Neuronal stem cell (in vitro differentiated cells): ENCODE measurements at regions not wholly inside any gene's neighbourhood (a gene's known extent, or its start where the extent isn't known, plus 50 kb on each side); places are given as distances from the start of the nearest gene placed in this dataset.
"Not testable (repeated sequence)": the region's sequence is repeated elsewhere in the genome, so short reads cannot be mapped to it uniquely, and the experiment has no call there.

ENCODE experiments used
- DNase-seq: peaks from one replicate; pipeline ENCODE4 v3.0.0-alpha.2; 2013; ENCODE audit warnings: low spot score
- H2AFZ ChIP-seq: one replicate; pipeline ENCODE4 v1.6.1; 2013; ENCODE audit warnings: mild to moderate bottlenecking, low read length, inconsistent platforms
- H2AK5ac ChIP-seq: 2 replicates; pipeline ENCODE4 v1.6.1; 2013; ENCODE audit warnings: low read depth, mild to moderate bottlenecking, inconsistent platforms, low read length, moderate library complexity, mixed read lengths
- H2BK120ac ChIP-seq: 2 replicates; pipeline ENCODE4 v1.6.1; 2013; ENCODE audit warnings: low read depth, mild to moderate bottlenecking, inconsistent platforms, low read length, moderate library complexity, mixed read lengths
- H2BK12ac ChIP-seq: one replicate; pipeline ENCODE4 v1.6.1; 2013; ENCODE audit warnings: low read length, inconsistent platforms
- H2BK15ac ChIP-seq: 2 replicates; pipeline ENCODE4 v1.6.1; 2013; ENCODE audit warnings: mild to moderate bottlenecking, low read length, inconsistent platforms, mixed read lengths
- H2BK5ac ChIP-seq: one replicate; pipeline ENCODE4 v1.6.1; 2013; ENCODE audit warnings: inconsistent platforms, mild to moderate bottlenecking, low read length, moderate library complexity
- H3K14ac ChIP-seq: one replicate; pipeline ENCODE4 v1.6.1; 2013; ENCODE audit warnings: low read length, inconsistent platforms
- H3K18ac ChIP-seq: 2 replicates; pipeline ENCODE4 v1.6.1; 2013; ENCODE audit warnings: low read length, inconsistent platforms
- H3K23ac ChIP-seq: 2 replicates; pipeline ENCODE4 v1.6.1; 2013; ENCODE audit warnings: low read depth, mild to moderate bottlenecking, mixed read lengths, low read length, inconsistent platforms; ENCODE audit not compliant: poor library complexity
- H3K27ac ChIP-seq: replicated peaks from 3 replicates; pipeline ENCODE4 v1.5.1; 2013; ENCODE audit warnings: low read length, inconsistent platforms
- H3K27me3 ChIP-seq, 3 experiments: 2 replicates each; pipeline ENCODE4 v1.6.1; 2013; ENCODE audit warnings: low read length in 3 of 3, mild to moderate bottlenecking in 2 of 3, inconsistent platforms in 1 of 3, low read depth in 1 of 3, mixed read lengths in 1 of 3, moderate library complexity in 1 of 3; ENCODE audit not compliant: control insufficient read depth in 3 of 3, insufficient read depth in 3 of 3
- H3K36me3 ChIP-seq, 2 donors: replicated peaks in 1 of 2; 2 replicates each; pipeline ENCODE4 v1.6.1; 2013; ENCODE audit warnings: low read length in 2 of 2; ENCODE audit not compliant: control insufficient read depth in 2 of 2, insufficient read depth in 2 of 2
- H3K4ac ChIP-seq: 2 replicates; pipeline ENCODE4 v1.6.1; 2013; ENCODE audit warnings: inconsistent platforms, mild to moderate bottlenecking, low read length, moderate library complexity
- H3K4me1 ChIP-seq, 2 donors: 1 replicate in 1 of 2; 2 replicates in 1 of 2; pipeline ENCODE4 v1.6.1; 2013; ENCODE audit warnings: low read length in 2 of 2, low read depth in 1 of 2; ENCODE audit not compliant: control insufficient read depth in 2 of 2, insufficient read depth in 1 of 2
- H3K4me2 ChIP-seq: one replicate; pipeline ENCODE4 v1.6.1; 2013; ENCODE audit warnings: mild to moderate bottlenecking, low read length, inconsistent platforms; ENCODE audit not compliant: insufficient read depth, poor library complexity, severe bottlenecking
- H3K4me3 ChIP-seq, 2 donors: 2 replicates each; pipeline ENCODE4 v1.5.1; 2013; ENCODE audit warnings: low read length in 2 of 2, mild to moderate bottlenecking in 2 of 2, inconsistent platforms in 1 of 2, moderate library complexity in 1 of 2
- H3K79me1 ChIP-seq: one replicate; pipeline ENCODE4 v1.6.1; 2013; ENCODE audit warnings: low read depth, mild to moderate bottlenecking, inconsistent platforms, low read length, moderate library complexity
- H3K9ac ChIP-seq: one replicate; pipeline ENCODE4 v1.6.1; 2013; ENCODE audit warnings: mild to moderate bottlenecking, low read depth, low read length, inconsistent platforms; ENCODE audit not compliant: poor library complexity
- H3K9me3 ChIP-seq, 2 donors: replicated peaks in 1 of 2; 2 replicates each; pipeline versions ENCODE3 to v1.6.1; 2013; ENCODE audit warnings: low read length in 2 of 2, mild to moderate bottlenecking in 2 of 2, inconsistent platforms in 1 of 2, low read depth in 1 of 2, mixed read lengths in 1 of 2, moderate library complexity in 1 of 2; ENCODE audit not compliant: control insufficient read depth in 2 of 2, insufficient read depth in 1 of 2
- H4K8ac ChIP-seq: one replicate; pipeline ENCODE4 v1.6.1; 2013; ENCODE audit warnings: low read depth, mild to moderate bottlenecking, inconsistent platforms, low read length, moderate library complexity
- H4K91ac ChIP-seq: one replicate; pipeline ENCODE4 v1.6.1; 2013; ENCODE audit warnings: low read length, low read depth, mild to moderate bottlenecking, inconsistent platforms; ENCODE audit not compliant: poor library complexity
- WGBS, 2 donors: extraction: QIAGEN DNeasy Blood & Tissue Kit; methylation state at CpG; one replicate each; pipeline ENCODE4 v1.1.7; 2013; ENCODE audit warnings: missing lambda C conversion rate in 2 of 2, mixed read lengths in 1 of 2; ENCODE audit not compliant: insufficient read length in 2 of 2, insufficient replicate concordance in 1 of 2; ENCODE audit errors: extremely low coverage in 2 of 2; 5-methylcytosine and 5-hydroxymethylcytosine counted together

DNA sequence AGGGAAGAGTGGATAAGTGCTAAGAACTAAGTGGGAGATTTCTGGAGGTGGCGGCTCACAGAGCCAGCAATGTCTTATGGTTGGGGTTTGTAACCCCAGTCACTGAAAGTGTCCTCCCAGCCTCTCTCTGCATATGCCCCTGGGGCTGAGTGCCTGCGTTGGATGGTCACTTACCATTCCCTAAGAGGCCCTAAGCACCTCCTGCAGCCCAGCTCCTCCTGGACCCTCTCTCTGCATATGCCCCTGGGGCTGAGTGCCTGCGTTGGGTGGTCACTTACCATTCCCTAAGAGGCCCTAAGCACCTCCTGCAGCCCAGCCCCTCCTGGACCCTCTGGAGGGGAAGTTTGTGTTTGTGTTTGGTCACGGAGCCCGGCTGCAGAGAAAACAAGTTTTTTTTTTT is 425.8 kb downstream of the TMEM121 start:
- H2BK12ac ChIP-seq, result no peak overlapping the region
- no peaks in the 10 kb centered on the region for H3K27me3 ChIP-seq
- no peak overlapping the region for H3K14ac ChIP-seq
- H3K4me2 ChIP-seq, result no peak overlapping the region
- H3K9me3 ChIP-seq, result peaks cover 0 to 4% of the 10 kb centered on the region in 2 donors
- H2AK5ac ChIP-seq, result no peak overlapping the region
- no peak overlapping the region for H2BK15ac ChIP-seq
- no peak for DNase-seq
- peak overlapping the region in 1 of 2 donors; percentile 36 for H3K4me3 ChIP-seq
- no peak overlapping the region for H3K27ac ChIP-seq
- H3K9ac ChIP-seq, result no peak overlapping the region
- no peak overlapping the region for H2BK120ac ChIP-seq
- WGBS, 2 donors, result no CpG with 5 or more reads among the region's 5 CpGs
- no peak overlapping the region for H4K91ac ChIP-seq
- H2BK5ac ChIP-seq, result no peak overlapping the region
- no peak overlapping the region for H3K18ac ChIP-seq
- H3K4me1 ChIP-seq, result no peaks in the 10 kb centered on the region
- no peak overlapping the region for H3K4ac ChIP-seq
- H3K23ac ChIP-seq, result no peak overlapping the region
- no peaks in the 10 kb centered on the region for H3K36me3 ChIP-seq
- no peaks in the 10 kb centered on the region for H3K79me1 ChIP-seq
- no peak overlapping the region for H4K8ac ChIP-seq
- no peak overlapping the region for H2AFZ ChIP-seq

DNA sequence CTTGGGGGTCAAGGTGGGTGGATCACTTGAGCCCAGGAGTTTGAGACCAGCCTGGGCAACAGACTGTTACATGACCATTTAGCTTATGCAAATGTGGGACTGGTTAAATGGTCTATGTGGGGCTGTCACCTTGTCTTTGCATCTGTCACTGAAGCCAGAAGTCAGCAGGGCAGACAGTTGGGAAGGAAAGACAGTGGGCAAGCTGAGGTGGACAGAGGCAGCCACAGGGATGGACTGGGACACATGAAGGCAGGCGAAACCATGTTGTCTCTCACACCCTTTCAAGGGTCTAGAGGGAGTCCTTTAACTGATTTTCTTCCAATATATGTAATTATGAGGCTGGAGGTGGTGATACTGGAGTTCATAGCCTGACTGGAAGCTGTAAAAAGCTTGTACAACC is 426.4 kb downstream of the TMEM121 start:
- no peaks in the 10 kb centered on the region for H3K27me3 ChIP-seq
- no peak overlapping the region for H3K23ac ChIP-seq
- no CpG with 5 or more reads among the region's 1 CpG for WGBS, 2 donors
- H2AFZ ChIP-seq, result no peak overlapping the region
- no peak overlapping the region for H4K91ac ChIP-seq
- H3K36me3 ChIP-seq, result no peaks in the 10 kb centered on the region
- H2AK5ac ChIP-seq, result no peak overlapping the region
- H2BK12ac ChIP-seq, result no peak overlapping the region
- no peak overlapping the region for H3K4me2 ChIP-seq
- DNase-seq, result no peak
- H2BK120ac ChIP-seq, result no peak overlapping the region
- H2BK5ac ChIP-seq, result no peak overlapping the region
- no peak overlapping the region for H3K4me3 ChIP-seq
- no peaks in the 10 kb centered on the region for H3K79me1 ChIP-seq
- no peak overlapping the region for H3K27ac ChIP-seq
- H3K18ac ChIP-seq, result no peak overlapping the region
- no peaks in the 10 kb centered on the region for H3K4me1 ChIP-seq
- no peak overlapping the region for H3K9ac ChIP-seq
- H2BK15ac ChIP-seq, result no peak overlapping the region
- H4K8ac ChIP-seq, result no peak overlapping the region
- H3K9me3 ChIP-seq, result peaks cover 0 to 4% of the 10 kb centered on the region in 2 donors
- H3K14ac ChIP-seq, result no peak overlapping the region
- no peak overlapping the region for H3K4ac ChIP-seq

DNA sequence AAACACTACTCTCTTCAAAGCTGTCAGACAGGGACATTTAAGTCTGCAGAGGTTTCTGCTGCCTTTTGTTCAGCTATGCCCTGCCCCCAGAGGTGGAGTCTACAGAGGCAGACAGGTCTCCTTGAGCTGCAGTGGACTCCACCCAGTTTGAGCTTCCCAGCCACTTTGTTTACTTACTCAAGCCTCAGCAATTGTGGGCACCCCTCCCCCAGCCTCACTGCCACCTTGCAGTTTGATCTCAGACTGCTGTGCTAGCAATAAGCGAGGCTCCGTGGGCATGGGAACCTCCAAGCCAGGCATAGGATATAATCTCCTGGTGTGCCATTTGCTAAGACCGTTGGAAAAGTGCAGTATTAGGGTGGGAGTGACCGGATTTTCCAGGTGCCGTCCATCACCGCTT is 435.2 kb downstream of the TMEM121 start:
- H3K18ac ChIP-seq, H3K9ac ChIP-seq, H2BK5ac ChIP-seq, DNase-seq, H2AK5ac ChIP-seq, H3K36me3 ChIP-seq, H3K23ac ChIP-seq, H3K4ac ChIP-seq, H3K27me3 ChIP-seq, H4K91ac ChIP-seq, H3K27ac ChIP-seq, H3K79me1 ChIP-seq, H2BK12ac ChIP-seq, H2BK120ac ChIP-seq, H2BK15ac ChIP-seq, H3K4me2 ChIP-seq, H4K8ac ChIP-seq, H3K9me3 ChIP-seq, H3K4me1 ChIP-seq, H2AFZ ChIP-seq, H3K14ac ChIP-seq, H3K4me3 ChIP-seq: not testable (repeated sequence)
- no CpG with 5 or more reads among the region's 6 CpGs for WGBS, 2 donors

DNA sequence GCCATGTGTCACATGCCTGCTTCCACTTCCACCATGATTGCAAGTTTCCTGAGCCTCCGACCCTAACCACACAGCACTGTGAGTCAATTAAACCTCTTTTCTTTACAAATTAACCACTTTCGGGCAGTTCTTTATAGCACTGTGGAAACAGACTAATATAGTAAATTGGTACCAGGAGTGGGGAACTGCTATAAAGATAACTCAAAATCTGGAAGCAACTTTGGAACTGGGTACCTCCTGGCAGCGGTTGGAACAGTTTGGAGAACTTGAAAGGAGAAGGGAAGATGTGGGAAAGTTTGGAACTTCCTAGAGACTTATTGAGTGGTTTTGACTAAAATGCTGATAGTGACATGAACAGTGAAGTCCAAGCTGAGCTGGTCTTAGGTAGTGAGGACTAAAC is 436.1 kb downstream of the TMEM121 start:
- WGBS, 2 donors, result no CpG with 5 or more reads among the region's 3 CpGs

More for the DNA sequence above, 436.1 kb downstream of the TMEM121 start:
- Histone ChIP-seq H3K36me3 (no peaks in the 10 kb centered on the region), H3K4me3 (no peak overlapping the region), H3K9ac (no peak overlapping the region), H3K4me2 (no peak overlapping the region), H2AK5ac (no peak overlapping the region), H2BK120ac (no peak overlapping the region), H2BK15ac (no peak overlapping the region), H2BK12ac (no peak overlapping the region), H3K27ac (no peak overlapping the region), H3K27me3 (no peaks in the 10 kb centered on the region), H3K18ac (no peak overlapping the region), H3K4ac (no peak overlapping the region), H3K14ac (no peak overlapping the region), H2AFZ (no peak overlapping the region), H4K91ac (no peak overlapping the region), H2BK5ac (no peak overlapping the region), H4K8ac (no peak overlapping the region), H3K4me1 (no peaks in the 10 kb centered on the region), H3K79me1 (no peaks in the 10 kb centered on the region), H3K23ac (no peak overlapping the region), H3K9me3 (peaks cover 0 to 1% of the 10 kb centered on the region in 2 donors)
- DNase-seq, result no peak
